Uterus (tissue), 3 donors: ENCODE measurements at regions not wholly inside any gene's neighbourhood (a gene's known extent, or its start where the extent isn't known, plus 50 kb on each side); places are given as distances from the start of the nearest gene placed in this dataset.
"Not testable (repeated sequence)": the region's sequence is repeated elsewhere in the genome, so short reads cannot be mapped to it uniquely, and the experiment has no call there.

Source experiments
- DNase-seq, 2 donors: peaks; one replicate each; pipeline ENCODE4 v3.0.0-alpha.2; 2019 to 2020
- H3K27ac ChIP-seq, 2 donors: fragments of 200-600 bp; sonication (generic); 1 replicate in 1 of 2; 2 replicates in 1 of 2; pipeline ENCODE4 v1.5.1; 2016 to 2018
- H3K27me3 ChIP-seq, 2 donors: fragments of 200-600 bp; sonication (generic); one replicate each; pipeline ENCODE4 v1.5.1; 2018 to 2019; ENCODE audit warnings: control low read depth in 1 of 2
- H3K36me3 ChIP-seq, 2 donors: fragments of 200-600 bp; sonication (generic); one replicate each; pipeline ENCODE4 v1.5.1; 2019; ENCODE audit warnings: control low read depth in 1 of 2
- H3K4me1 ChIP-seq, 2 donors: fragments of 200-600 bp; sonication (generic); one replicate each; pipeline ENCODE4 v1.5.1; 2018 to 2019; ENCODE audit warnings: control low read depth in 1 of 2
- H3K4me3 ChIP-seq, 2 donors: fragments of 200-600 bp; sonication (generic); 1 replicate in 1 of 2; 2 replicates in 1 of 2; pipeline ENCODE4 v1.5.1; 2018 to 2019; ENCODE audit warnings: mild to moderate bottlenecking in 1 of 2
- H3K9me3 ChIP-seq, 2 donors: fragments of 200-600 bp; sonication (generic); one replicate each; pipeline ENCODE4 v1.5.1; 2019; ENCODE audit warnings: control low read depth in 1 of 2
- CTCF ChIP-seq, 4 experiments: fragments of 200-600 bp in 2 of 4; fragments of 450-650 bp in 2 of 4; sonication (generic) in 2 of 4; IDR thresholded peaks; one replicate each; pipeline ENCODE4 v1.5.1; 2016 to 2019; ENCODE audit warnings: antibody characterized with exemption in 4 of 4, mild to moderate bottlenecking in 2 of 4, moderate library complexity in 1 of 4
- POLR2A ChIP-seq, 2 donors: fragments of 450-650 bp; IDR thresholded peaks; one replicate each; pipeline ENCODE4 v1.6.1; 2016; ENCODE audit warnings: antibody characterized with exemption in 2 of 2, mild to moderate bottlenecking in 1 of 2, moderate library complexity in 1 of 2
- intact Hi-C: fragments of 100-400 bp; cut with DNase I; formaldehyde crosslinking; loops from one replicate; pipeline ENCODE4 v1.15.1; 2023; ENCODE audit warnings: low total_unique reads
- donor health status: DM: yes; HTN: yes; CAD: no.

GRCh38 chr4:33111117-33111516 is 2390.9 kb downstream of the PCDH7 start:
- Histone ChIP-seq H3K4me1 (no peaks in the 10 kb centered on the region), H3K27ac (no peak overlapping the region), H3K27me3 (no peaks in the 10 kb centered on the region), H3K4me3 (no peak overlapping the region), H3K9me3 (no peaks in the 10 kb centered on the region), H3K36me3 (no peaks in the 10 kb centered on the region)
- no peak for DNase-seq
- no peak for TF ChIP-seq CTCF (IDR thresholded peaks at IDR 0.05)
- intact Hi-C loops: no loop called here

- Histone ChIP-seq H3K36me3 (no peaks in the 10 kb centered on the region), H3K4me1 (no peaks in the 10 kb centered on the region), H3K9me3 (no peaks in the 10 kb centered on the region), H3K4me3 (no peak overlapping the region), H3K27ac (no peak overlapping the region), H3K27me3 (no peaks in the 10 kb centered on the region)
- TF ChIP-seq CTCF (IDR thresholded peaks at IDR 0.05) (no peak), POLR2A (IDR thresholded peaks at IDR 0.05) (no peak)
- DNase-seq: no peak
- intact Hi-C loops: no loop called here
Observed at GRCh38 chr4:33116871-33117270, 2396.7 kb downstream of the PCDH7 start.

GRCh38 chr4:33126002-33126401 is 2405.8 kb downstream of the PCDH7 start:
- no peaks in the 10 kb centered on the region for H3K36me3 ChIP-seq
- H3K27me3 ChIP-seq: no peaks in the 10 kb centered on the region
- no peak overlapping the region for H3K27ac ChIP-seq
- H3K9me3 ChIP-seq: no peaks in the 10 kb centered on the region
- DNase-seq: no peak
- intact Hi-C loops: no loop called here
- H3K4me3 ChIP-seq: no peak overlapping the region
- TF ChIP-seq POLR2A (IDR thresholded peaks at IDR 0.05): no peak
- no peak for TF ChIP-seq CTCF (IDR thresholded peaks at IDR 0.05)
- no peaks in the 10 kb centered on the region for H3K4me1 ChIP-seq

- H3K27ac ChIP-seq, intact Hi-C loops, H3K4me3 ChIP-seq, H3K9me3 ChIP-seq, H3K27me3 ChIP-seq, H3K4me1 ChIP-seq, DNase-seq, H3K36me3 ChIP-seq: not testable (repeated sequence)
Observed at GRCh38 chr4:33130662-33131061, 2410.5 kb downstream of the PCDH7 start.

GRCh38 chr4:33133723-33134122 is 2413.6 kb downstream of the PCDH7 start:
- no peak overlapping the region for H3K4me3 ChIP-seq
- intact Hi-C loops: no loop called here
- no peak for DNase-seq
- TF ChIP-seq POLR2A (IDR thresholded peaks at IDR 0.05) (no peak), CTCF (IDR thresholded peaks at IDR 0.05) (no peak)
- H3K27me3 ChIP-seq: no peaks in the 10 kb centered on the region
- H3K27ac ChIP-seq: no peak overlapping the region
- no peaks in the 10 kb centered on the region for H3K36me3 ChIP-seq
- no peaks in the 10 kb centered on the region for H3K4me1 ChIP-seq
- no peaks in the 10 kb centered on the region for H3K9me3 ChIP-seq

GRCh38 chr4:33134366-33134765 is 2414.2 kb downstream of the PCDH7 start:
- Histone ChIP-seq H3K27me3 (no peaks in the 10 kb centered on the region), H3K4me1 (no peaks in the 10 kb centered on the region), H3K36me3 (no peaks in the 10 kb centered on the region), H3K4me3 (no peak overlapping the region), H3K27ac (no peak overlapping the region), H3K9me3 (no peaks in the 10 kb centered on the region)
- no peak for TF ChIP-seq POLR2A (IDR thresholded peaks at IDR 0.05)
- TF ChIP-seq CTCF (IDR thresholded peaks at IDR 0.05): no peak
- DNase-seq: no peak
- intact Hi-C loops: no loop called here
